ENCODE measurements at regions not wholly inside any gene's neighbourhood (a gene's known extent, or its start where the extent isn't known, plus 50 kb on each side); places are given as distances from the start of the nearest gene placed in this dataset.

- Histone ChIP-seq H3K9me3 (no peaks in the 10 kb centered on the region), H3K4me1 (no peaks in the 10 kb centered on the region), H3K27ac (no peak overlapping the region), H3K4me3 (no peak overlapping the region), H3K4me2 (no peak overlapping the region)
- WGBS (ENCODE audit: missing lambda C conversion rate) = 8% methylated on average over 5 of the region's 5 CpGs
- no peak for TF ChIP-seq PBX3 (IDR thresholded peaks at IDR 0.05)
- TF ChIP-seq HEYL (CRISPR knock-in tag; IDR thresholded peaks at IDR 0.05) = no peak
- no peak for TF ChIP-seq HOXB13 (CRISPR knock-in tag; IDR thresholded peaks at IDR 0.05; ENCODE audit: low read depth)
- no peak for TF ChIP-seq HOXA7 (CRISPR knock-in tag; IDR thresholded peaks at IDR 0.05)
- no peak for TF ChIP-seq ESRRA (IDR thresholded peaks at IDR 0.05; ENCODE audit: borderline replicate concordance, low read length)
- TF ChIP-seq NR3C1 (IDR thresholded peaks at IDR 0.05) = no peak
- no peak for TF ChIP-seq NFE2L2 (conservative IDR thresholded peaks at IDR 0.05; ENCODE audit: low read length)
- TF ChIP-seq ZFP36 (IDR thresholded peaks at IDR 0.05; ENCODE audit: borderline replicate concordance, partially characterized antibody) = no peak
- no peak for FAIRE-seq
- DNase-seq (ENCODE audit: low read depth in 1 of 2, low spot score in 1 of 2) = no peak
- ChIA-PET CTCF (no interaction called here), POLR2A (no interaction called here)
- no peak for ATAC-seq
Observed at GRCh38 chr1:34433099-34433498, 256.4 kb downstream of the C1orf94 start.

GRCh38 chr1:34436836-34437235, 260.1 kb downstream of the C1orf94 start:
- no peaks in the 10 kb centered on the region for H3K4me1 ChIP-seq
- no peak for FAIRE-seq
- no peak overlapping the region for H3K4me3 ChIP-seq
- DNase-seq (ENCODE audit: low read depth in 1 of 2, low spot score in 1 of 2) = no peak
- no peak overlapping the region for H3K4me2 ChIP-seq
- TF ChIP-seq ESRRA (IDR thresholded peaks at IDR 0.05; ENCODE audit: borderline replicate concordance, low read length) = no peak
- TF ChIP-seq EP300 (IDR thresholded peaks at IDR 0.05) = no peak
- H3K9me3 ChIP-seq = no peaks in the 10 kb centered on the region
- 5% methylated on average over 3 of the region's 3 CpGs for WGBS (ENCODE audit: missing lambda C conversion rate)
- ChIA-PET POLR2A (no interaction called here), CTCF (no interaction called here)
- no peak overlapping the region for H3K27ac ChIP-seq
- ATAC-seq = no peak

DNA sequence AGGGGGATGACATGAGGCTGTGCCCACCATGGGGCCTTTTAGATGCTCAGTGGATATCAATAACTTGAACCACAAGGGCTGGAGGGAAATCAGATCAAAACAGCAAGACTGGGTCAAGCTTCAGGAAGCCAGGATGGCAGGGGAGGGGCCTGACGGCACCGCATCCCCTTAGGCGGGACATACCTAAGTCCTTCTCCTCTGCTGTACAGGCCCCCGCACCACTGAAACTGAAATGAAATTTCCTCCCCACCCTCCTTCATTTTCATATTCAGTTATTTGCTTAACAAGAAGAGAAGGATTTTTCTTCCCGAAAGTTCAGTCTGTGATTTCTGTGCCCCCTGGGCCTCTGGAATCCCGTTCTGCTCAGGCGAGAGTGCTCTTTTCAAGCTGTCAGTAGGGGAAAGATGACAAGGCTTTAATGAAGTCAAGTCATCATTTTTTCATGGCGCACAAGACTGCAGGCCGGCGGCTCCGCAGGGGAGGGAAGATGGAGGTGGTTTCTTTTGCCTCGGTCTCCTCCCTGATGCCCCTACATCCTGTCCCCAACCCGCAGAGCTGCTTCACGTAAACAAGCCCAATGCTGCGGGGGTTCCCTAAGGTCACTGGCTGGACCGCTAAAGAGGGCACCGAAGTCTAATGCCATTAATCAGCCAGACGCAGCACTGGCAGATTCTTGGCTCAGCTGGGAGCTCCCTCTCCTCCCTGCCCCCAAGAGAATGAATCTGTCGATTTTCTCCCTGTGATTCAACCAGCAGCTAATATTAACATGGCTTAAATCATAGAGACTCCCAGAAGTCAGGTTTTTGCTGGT, 264.8 kb downstream of the C1orf94 start:
- no peak for ATAC-seq
- Histone ChIP-seq H3K4me2 (no peak overlapping the region), H3K4me1 (no peaks in the 10 kb centered on the region), H3K4me3 (no peak overlapping the region), H3K9me3 (no peaks in the 10 kb centered on the region), H3K27ac (no peak overlapping the region)
- 25% methylated on average over 19 of the region's 19 CpGs for WGBS (ENCODE audit: missing lambda C conversion rate)
- no peak for FAIRE-seq
- ChIA-PET POLR2A (no interaction called here), CTCF (no interaction called here)
- TF ChIP-seq KDM1A (IDR thresholded peaks at IDR 0.05; ENCODE audit: low read depth) = no peak
- no peak for TF ChIP-seq SMC3 (IDR thresholded peaks at IDR 0.05)
- TF ChIP-seq ESRRA (IDR thresholded peaks at IDR 0.05; ENCODE audit: borderline replicate concordance, low read length) = no peak
- no peak for TF ChIP-seq MYC (IDR thresholded peaks at IDR 0.05; ENCODE audit: borderline replicate concordance, low read length)
- TF ChIP-seq HES2 (IDR thresholded peaks at IDR 0.05) = no peak
- no peak for TF ChIP-seq FOSB (CRISPR knock-in tag; IDR thresholded peaks at IDR 0.05)
- no peak for TF ChIP-seq USF2 (IDR thresholded peaks at IDR 0.05)
- TF ChIP-seq HDAC2 (IDR thresholded peaks at IDR 0.05) = no peak
- TF ChIP-seq CHD4 (IDR thresholded peaks at IDR 0.05; ENCODE audit: borderline replicate concordance) = no peak
- TF ChIP-seq HOXA7 (CRISPR knock-in tag; IDR thresholded peaks at IDR 0.05) = no peak
- TF ChIP-seq TFCP2L1 (CRISPR knock-in tag; IDR thresholded peaks at IDR 0.05) = no peak
- TF ChIP-seq ZFP36 (IDR thresholded peaks at IDR 0.05; ENCODE audit: borderline replicate concordance, partially characterized antibody) = no peak
- no peak for TF ChIP-seq RARB (CRISPR knock-in tag; IDR thresholded peaks at IDR 0.05)
- TF ChIP-seq RAD21 (conservative IDR thresholded peaks at IDR 0.05 in 1 of 2, IDR thresholded peaks at IDR 0.05 in 1 of 2) = no peak
- no peak for TF ChIP-seq HOXB13 (CRISPR knock-in tag; IDR thresholded peaks at IDR 0.05; ENCODE audit: low read depth)
- no peak for TF ChIP-seq PBX3 (IDR thresholded peaks at IDR 0.05)
- TF ChIP-seq RNF2 (IDR thresholded peaks at IDR 0.05; ENCODE audit: borderline replicate concordance, low read depth) = no peak
- no peak for TF ChIP-seq TP53 (CRISPR knock-in tag; IDR thresholded peaks at IDR 0.05)
- DNase-seq (ENCODE audit: low read depth in 1 of 2, low spot score in 1 of 2) = no peak
